Keratinocyte (primary cell): ENCODE measurements at regions not wholly inside any gene's neighbourhood (a gene's known extent, or its start where the extent isn't known, plus 50 kb on each side); places are given as distances from the start of the nearest gene placed in this dataset.

Experiments used
- CTCF ChIP-seq, 3 experiments: IDR thresholded peaks in 1 of 3; conservative IDR thresholded peaks in 1 of 3; optimal IDR thresholded peaks in 1 of 3; 2 replicates in 2 of 3; 3 replicates in 1 of 3; pipeline versions ENCODE3 to v1.5.1; 2011; ENCODE audit warnings: low read length in 3 of 3, mild to moderate bottlenecking in 3 of 3, moderate library complexity in 2 of 3, control low read depth in 1 of 3, inconsistent platforms in 1 of 3; ENCODE audit not compliant: insufficient read depth in 2 of 3; ENCODE audit errors: extremely low read depth in 1 of 3
- EZH2 ChIP-seq: IDR thresholded peaks from one replicate; pipeline ENCODE4 v1.6.1; 2012; ENCODE audit warnings: inconsistent platforms, mild to moderate bottlenecking, low read length, moderate library complexity

GRCh38 chr1:106861110-106861509, 195.4 kb upstream of the PRMT6 start:
- no peak for TF ChIP-seq CTCF (optimal IDR thresholded peaks at IDR 0.05 in 1 of 3, IDR thresholded peaks at IDR 0.05 in 1 of 3, conservative IDR thresholded peaks at IDR 0.05 in 1 of 3; ENCODE audit: extremely low read depth in 1 of 3, insufficient read depth in 2 of 3, low read length in 3 of 3)
- TF ChIP-seq EZH2, result no peak
